ENCODE measurements at regions not wholly inside any gene's neighbourhood (a gene's known extent, or its start where the extent isn't known, plus 50 kb on each side); places are given as distances from the start of the nearest gene placed in this dataset.

DNA sequence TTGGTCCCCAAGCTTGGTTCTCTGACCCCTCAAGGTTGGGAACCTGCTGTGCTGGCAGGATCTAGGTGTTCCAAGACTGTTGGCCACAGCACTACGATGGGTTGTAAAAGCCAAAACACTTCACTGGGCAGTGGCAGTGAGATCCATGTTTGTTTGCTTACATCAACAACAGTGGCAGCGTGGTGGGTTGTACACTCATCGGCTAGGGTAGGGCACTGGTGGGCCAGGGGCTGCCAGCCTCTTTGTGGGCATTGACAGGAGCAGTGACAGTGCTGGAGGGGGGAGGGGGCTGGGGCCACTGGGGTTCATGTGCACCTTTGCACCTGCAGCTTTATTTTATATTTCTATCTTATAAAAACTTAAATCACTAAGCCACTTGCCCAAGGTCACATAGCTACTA is 126.7 kb upstream of the ZWINT start:
- no peaks in the 10 kb centered on the region for H4K20me1 ChIP-seq (ENCODE audit: insufficient read depth)
- no peaks in the 10 kb centered on the region for H3K9me2 ChIP-seq
- H3K4me1 ChIP-seq (ENCODE audit: control insufficient read depth in 1 of 2, insufficient read depth in 2 of 2, low read depth in 1 of 2, low read length in 1 of 2) = no peaks in the 10 kb centered on the region
- H3K27me3 ChIP-seq (ENCODE audit: insufficient read depth) = no peaks in the 10 kb centered on the region
- CTCF ChIA-PET = interaction anchor here (1.3 kb wide), 1 partner anchor 9 kb away, joined by 3 read pairs; no protein-coding TSS in a partner anchor
- H3K4me2 ChIP-seq = no peak overlapping the region
- no peak overlapping the region for H3K27ac ChIP-seq (ENCODE audit: low read depth in 2 of 2, low read length in 1 of 2)
- H3K36me3 ChIP-seq (replicated peaks in 1 of 2; ENCODE audit: control insufficient read depth in 1 of 2, insufficient read depth in 2 of 2, low read length in 1 of 2) = no peaks in the 10 kb centered on the region
- no peaks in the 10 kb centered on the region for H3K79me2 ChIP-seq (ENCODE audit: insufficient read depth)
- no peak overlapping the region for H3K4me3 ChIP-seq (ENCODE audit: low read depth in 2 of 2, low read length in 1 of 2)
- POLR2A ChIA-PET = no interaction called here
- no peak overlapping the region for H2AFZ ChIP-seq (ENCODE audit: low read depth)
- no peaks in the 10 kb centered on the region for H3F3A ChIP-seq (replicated peaks; ENCODE audit: insufficient read depth)
- DNase-seq = no peak
- H3K9ac ChIP-seq = no peak overlapping the region
- TF ChIP-seq YY1 (IDR thresholded peaks at IDR 0.05; ENCODE audit: low read depth) (no peak), MXI1 (IDR thresholded peaks at IDR 0.05; ENCODE audit: low read depth, low read length) (no peak), RCOR1 (IDR thresholded peaks at IDR 0.05; ENCODE audit: low read length) (no peak), CHD2 (IDR thresholded peaks at IDR 0.05; ENCODE audit: low read length, partially characterized antibody) (no peak)
- 10% methylated on average over 2 of the region's 3 CpGs for WGBS (ENCODE audit: low lambda C conversion rate)
- no peaks in the 10 kb centered on the region for H3K9me3 ChIP-seq

DNA sequence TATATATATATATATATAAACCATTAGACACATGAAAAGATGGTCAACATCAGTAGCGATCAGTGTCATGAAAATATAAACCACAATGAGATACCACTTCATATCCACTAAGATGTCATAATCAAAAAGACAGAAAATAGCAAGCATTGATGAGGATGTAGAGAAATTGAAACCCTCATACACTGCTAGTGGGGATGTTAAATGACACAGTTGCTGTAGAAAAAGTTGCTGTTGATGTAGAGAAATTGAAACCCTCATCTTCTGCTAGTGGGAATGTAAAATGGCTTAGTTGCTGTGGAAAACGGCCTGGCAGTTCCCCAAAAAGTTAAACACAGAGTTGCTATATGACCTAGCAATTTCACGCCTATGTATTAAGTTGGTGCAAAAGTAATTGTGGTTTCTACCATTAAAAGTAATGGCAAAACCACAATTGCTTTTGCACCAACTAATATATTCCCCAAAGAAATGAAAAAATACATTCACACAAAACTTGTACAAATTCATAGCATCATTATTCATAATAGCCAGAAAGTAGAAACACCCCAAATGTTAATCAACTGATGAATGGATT is 120.5 kb upstream of the ZWINT start:
- no peaks in the 10 kb centered on the region for H3K4me1 ChIP-seq (ENCODE audit: control insufficient read depth in 1 of 2, insufficient read depth in 2 of 2, low read depth in 1 of 2, low read length in 1 of 2)
- no peaks in the 10 kb centered on the region for H3K9me2 ChIP-seq
- H3K27ac ChIP-seq (ENCODE audit: low read depth in 2 of 2, low read length in 1 of 2) = no peak overlapping the region
- no peaks in the 10 kb centered on the region for H3K9me3 ChIP-seq
- H3K9ac ChIP-seq = no peak overlapping the region
- no peaks in the 10 kb centered on the region for H3F3A ChIP-seq (replicated peaks; ENCODE audit: insufficient read depth)
- no peak for DNase-seq
- no peak for TF ChIP-seq JUND (IDR thresholded peaks at IDR 0.05)
- H4K20me1 ChIP-seq (ENCODE audit: insufficient read depth) = no peaks in the 10 kb centered on the region
- no peaks in the 10 kb centered on the region for H3K36me3 ChIP-seq (replicated peaks in 1 of 2; ENCODE audit: control insufficient read depth in 1 of 2, insufficient read depth in 2 of 2, low read length in 1 of 2)
- no peaks in the 10 kb centered on the region for H3K79me2 ChIP-seq (ENCODE audit: insufficient read depth)
- ChIA-PET CTCF (no interaction called here), POLR2A (no interaction called here)
- no peaks in the 10 kb centered on the region for H3K27me3 ChIP-seq (ENCODE audit: insufficient read depth)
- no peak overlapping the region for H2AFZ ChIP-seq (ENCODE audit: low read depth)
- H3K4me3 ChIP-seq (ENCODE audit: low read depth in 2 of 2, low read length in 1 of 2) = no peak overlapping the region
- H3K4me2 ChIP-seq = no peak overlapping the region
- WGBS (ENCODE audit: low lambda C conversion rate) = 15% methylated on average over 3 of the region's 3 CpGs

DNA sequence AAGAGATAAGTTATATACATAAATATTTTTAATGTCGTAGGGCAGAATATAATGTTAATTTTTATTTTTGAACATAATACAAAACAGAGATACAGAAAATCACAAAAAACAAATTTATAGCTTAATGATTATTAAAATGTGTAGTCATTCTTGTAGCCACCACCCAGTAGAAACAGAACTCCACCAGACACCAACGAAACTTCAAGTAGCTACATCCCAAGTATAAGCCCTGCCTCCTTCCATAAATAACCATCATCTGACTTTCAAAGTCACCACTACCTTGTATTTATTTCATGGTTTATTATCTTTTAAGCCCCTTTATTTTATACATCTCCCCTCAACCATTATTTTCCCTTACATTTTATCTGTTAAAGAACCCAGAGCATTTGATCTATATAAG is 111.9 kb upstream of the ZWINT start:
- H3K9me2 ChIP-seq = no peaks in the 10 kb centered on the region
- H3K4me1 ChIP-seq (ENCODE audit: control insufficient read depth in 1 of 2, insufficient read depth in 2 of 2, low read depth in 1 of 2, low read length in 1 of 2) = no peaks in the 10 kb centered on the region
- no peak overlapping the region for H3K9ac ChIP-seq
- POLR2A ChIA-PET = no interaction called here
- no peak overlapping the region for H3K27ac ChIP-seq (ENCODE audit: low read depth in 2 of 2, low read length in 1 of 2)
- no peaks in the 10 kb centered on the region for H4K20me1 ChIP-seq (ENCODE audit: insufficient read depth)
- H3K4me2 ChIP-seq = no peak overlapping the region
- H3F3A ChIP-seq (replicated peaks; ENCODE audit: insufficient read depth) = no peaks in the 10 kb centered on the region
- H3K36me3 ChIP-seq (replicated peaks in 1 of 2; ENCODE audit: control insufficient read depth in 1 of 2, insufficient read depth in 2 of 2, low read length in 1 of 2) = no peaks in the 10 kb centered on the region
- CTCF ChIA-PET = no interaction called here
- no peak overlapping the region for H3K4me3 ChIP-seq (ENCODE audit: low read depth in 2 of 2, low read length in 1 of 2)
- H3K79me2 ChIP-seq (ENCODE audit: insufficient read depth) = no peaks in the 10 kb centered on the region
- DNase-seq = no peak
- 17% methylated on average over 2 of the region's 2 CpGs for WGBS (ENCODE audit: low lambda C conversion rate)
- no peaks in the 10 kb centered on the region for H3K27me3 ChIP-seq (ENCODE audit: insufficient read depth)
- H2AFZ ChIP-seq (ENCODE audit: low read depth) = no peak overlapping the region
- H3K9me3 ChIP-seq = no peaks in the 10 kb centered on the region
- TF ChIP-seq GABPA (IDR thresholded peaks at IDR 0.05; ENCODE audit: low read depth) = no peak
- TF ChIP-seq, protein P1, sequence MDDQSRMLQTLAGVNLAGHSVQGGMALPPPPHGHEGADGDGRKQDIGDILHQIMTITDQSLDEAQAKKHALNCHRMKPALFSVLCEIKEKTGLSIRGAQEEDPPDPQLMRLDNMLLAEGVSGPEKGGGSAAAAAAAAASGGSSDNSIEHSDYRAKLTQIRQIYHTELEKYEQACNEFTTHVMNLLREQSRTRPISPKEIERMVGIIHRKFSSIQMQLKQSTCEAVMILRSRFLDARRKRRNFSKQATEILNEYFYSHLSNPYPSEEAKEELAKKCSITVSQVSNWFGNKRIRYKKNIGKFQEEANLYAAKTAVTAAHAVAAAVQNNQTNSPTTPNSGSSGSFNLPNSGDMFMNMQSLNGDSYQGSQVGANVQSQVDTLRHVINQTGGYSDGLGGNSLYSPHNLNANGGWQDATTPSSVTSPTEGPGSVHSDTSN (IDR thresholded peaks at IDR 0.05) = no peak
- TF ChIP-seq, protein P2, sequence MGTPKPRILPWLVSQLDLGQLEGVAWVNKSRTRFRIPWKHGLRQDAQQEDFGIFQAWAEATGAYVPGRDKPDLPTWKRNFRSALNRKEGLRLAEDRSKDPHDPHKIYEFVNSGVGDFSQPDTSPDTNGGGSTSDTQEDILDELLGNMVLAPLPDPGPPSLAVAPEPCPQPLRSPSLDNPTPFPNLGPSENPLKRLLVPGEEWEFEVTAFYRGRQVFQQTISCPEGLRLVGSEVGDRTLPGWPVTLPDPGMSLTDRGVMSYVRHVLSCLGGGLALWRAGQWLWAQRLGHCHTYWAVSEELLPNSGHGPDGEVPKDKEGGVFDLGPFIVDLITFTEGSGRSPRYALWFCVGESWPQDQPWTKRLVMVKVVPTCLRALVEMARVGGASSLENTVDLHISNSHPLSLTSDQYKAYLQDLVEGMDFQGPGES (IDR thresholded peaks at IDR 0.05; ENCODE audit: low read depth, low read length) = no peak
- no peak for TF ChIP-seq TAF1 (IDR thresholded peaks at IDR 0.05; ENCODE audit: borderline replicate concordance, low read depth, low read length)
- TF ChIP-seq SMC3 (IDR thresholded peaks at IDR 0.05; ENCODE audit: low read depth, low read length) = no peak
- TF ChIP-seq RXRA (IDR thresholded peaks at IDR 0.05; ENCODE audit: borderline replicate concordance, low read depth) = no peak
- no peak for TF ChIP-seq JUND (IDR thresholded peaks at IDR 0.05)
- no peak for TF ChIP-seq EZH2phosphoT487 (IDR thresholded peaks at IDR 0.05; ENCODE audit: borderline replicate concordance, low read depth)
- TF ChIP-seq FOSL2 (IDR thresholded peaks at IDR 0.05; ENCODE audit: borderline replicate concordance, low read depth) = no peak
- no peak for TF ChIP-seq RCOR1 (IDR thresholded peaks at IDR 0.05; ENCODE audit: low read length)
- TF ChIP-seq GATA2 (CRISPR knock-in tag; IDR thresholded peaks at IDR 0.05) = no peak
- TF ChIP-seq, protein P3, sequence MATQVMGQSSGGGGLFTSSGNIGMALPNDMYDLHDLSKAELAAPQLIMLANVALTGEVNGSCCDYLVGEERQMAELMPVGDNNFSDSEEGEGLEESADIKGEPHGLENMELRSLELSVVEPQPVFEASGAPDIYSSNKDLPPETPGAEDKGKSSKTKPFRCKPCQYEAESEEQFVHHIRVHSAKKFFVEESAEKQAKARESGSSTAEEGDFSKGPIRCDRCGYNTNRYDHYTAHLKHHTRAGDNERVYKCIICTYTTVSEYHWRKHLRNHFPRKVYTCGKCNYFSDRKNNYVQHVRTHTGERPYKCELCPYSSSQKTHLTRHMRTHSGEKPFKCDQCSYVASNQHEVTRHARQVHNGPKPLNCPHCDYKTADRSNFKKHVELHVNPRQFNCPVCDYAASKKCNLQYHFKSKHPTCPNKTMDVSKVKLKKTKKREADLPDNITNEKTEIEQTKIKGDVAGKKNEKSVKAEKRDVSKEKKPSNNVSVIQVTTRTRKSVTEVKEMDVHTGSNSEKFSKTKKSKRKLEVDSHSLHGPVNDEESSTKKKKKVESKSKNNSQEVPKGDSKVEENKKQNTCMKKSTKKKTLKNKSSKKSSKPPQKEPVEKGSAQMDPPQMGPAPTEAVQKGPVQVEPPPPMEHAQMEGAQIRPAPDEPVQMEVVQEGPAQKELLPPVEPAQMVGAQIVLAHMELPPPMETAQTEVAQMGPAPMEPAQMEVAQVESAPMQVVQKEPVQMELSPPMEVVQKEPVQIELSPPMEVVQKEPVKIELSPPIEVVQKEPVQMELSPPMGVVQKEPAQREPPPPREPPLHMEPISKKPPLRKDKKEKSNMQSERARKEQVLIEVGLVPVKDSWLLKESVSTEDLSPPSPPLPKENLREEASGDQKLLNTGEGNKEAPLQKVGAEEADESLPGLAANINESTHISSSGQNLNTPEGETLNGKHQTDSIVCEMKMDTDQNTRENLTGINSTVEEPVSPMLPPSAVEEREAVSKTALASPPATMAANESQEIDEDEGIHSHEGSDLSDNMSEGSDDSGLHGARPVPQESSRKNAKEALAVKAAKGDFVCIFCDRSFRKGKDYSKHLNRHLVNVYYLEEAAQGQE (IDR thresholded peaks at IDR 0.05; ENCODE audit: low read depth, low read length) = no peak
- no peak for TF ChIP-seq EP300 (IDR thresholded peaks at IDR 0.05; ENCODE audit: borderline replicate concordance in 1 of 2, low read depth in 1 of 2, low read length in 1 of 2)
